ENCODE measurements at regions not wholly inside any gene's neighbourhood (a gene's known extent, or its start where the extent isn't known, plus 50 kb on each side); places are given as distances from the start of the nearest gene placed in this dataset.

- no peak for TF ChIP-seq POLR2A (IDR thresholded peaks at IDR 0.05; ENCODE audit: low read depth)
- no peak for TF ChIP-seq EP300 (IDR thresholded peaks at IDR 0.05)
These were observed 292.4 kb downstream of the TRIB2 start for GRCh38 chr2:13009027-13009642.
